Hypothalamus (tissue), 51 donors: ENCODE measurements at regions not wholly inside any gene's neighbourhood (a gene's known extent, or its start where the extent isn't known, plus 50 kb on each side); places are given as distances from the start of the nearest gene placed in this dataset.

Experiments used
- DNase-seq, 51 donors: peaks; one replicate each; lab custom pipeline; 2025; lab: John Stamatoyannopoulos, UW

DNA sequence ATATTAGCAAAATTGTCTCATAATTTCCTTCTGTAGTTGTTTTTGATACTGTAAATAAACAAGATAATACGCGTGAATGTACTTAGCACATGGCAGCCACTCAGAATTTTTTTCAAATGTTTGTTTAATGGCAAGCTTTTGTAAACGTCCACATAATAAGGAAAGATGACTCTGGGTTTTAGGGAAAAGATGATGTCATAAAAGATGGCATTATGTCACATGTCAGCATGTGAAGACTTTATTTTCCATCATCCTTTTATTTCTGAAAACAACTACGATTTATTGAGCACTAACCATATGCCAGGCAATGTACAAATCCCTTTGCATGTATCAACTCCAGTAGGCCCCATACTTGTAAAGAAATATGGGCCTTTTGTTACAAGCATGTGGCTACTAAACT, 139.9 kb downstream of the C11orf91 start:
- DNase-seq = no peak

DNA sequence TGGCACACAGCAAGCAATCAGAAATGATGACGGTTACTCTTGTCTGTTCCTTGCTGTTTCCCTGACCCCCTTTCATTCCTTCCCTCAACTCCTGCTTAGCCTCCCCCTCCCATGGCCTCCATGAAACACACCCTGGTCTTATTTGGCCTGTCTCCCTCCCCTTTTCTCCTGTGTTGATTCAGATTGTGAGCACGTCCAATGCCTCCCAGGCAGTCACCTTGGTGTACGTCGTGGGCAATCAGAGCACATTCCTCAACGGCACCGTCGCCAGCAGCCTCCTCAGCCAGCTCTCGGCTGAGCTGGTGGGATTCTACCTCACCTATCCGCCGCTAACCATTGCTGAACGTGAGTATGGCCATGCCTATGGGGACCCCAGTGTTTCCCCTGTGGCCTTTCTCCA, 141.1 kb downstream of the C11orf91 start:
- no peak for DNase-seq

DNA sequence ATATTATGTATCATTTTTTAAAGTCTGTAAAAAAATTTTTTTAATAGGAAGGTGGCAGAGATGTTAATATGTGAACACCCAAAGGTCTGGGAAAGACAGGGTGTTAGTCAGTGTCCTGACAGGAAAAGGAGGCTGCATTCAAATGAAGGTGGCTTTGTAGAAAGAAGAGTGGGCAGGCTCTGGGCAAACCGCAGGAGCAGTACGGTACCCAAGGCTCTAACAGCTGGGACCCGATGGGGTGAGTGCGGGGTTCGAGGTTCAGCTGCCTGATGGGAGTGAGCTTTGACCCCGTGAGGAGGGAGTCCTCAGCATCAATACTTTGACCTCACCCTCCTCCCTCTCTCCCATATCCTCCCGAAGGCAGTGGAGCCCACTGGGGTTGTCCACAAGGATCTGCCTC, 142.5 kb downstream of the C11orf91 start:
- DNase-seq = no peak

DNA sequence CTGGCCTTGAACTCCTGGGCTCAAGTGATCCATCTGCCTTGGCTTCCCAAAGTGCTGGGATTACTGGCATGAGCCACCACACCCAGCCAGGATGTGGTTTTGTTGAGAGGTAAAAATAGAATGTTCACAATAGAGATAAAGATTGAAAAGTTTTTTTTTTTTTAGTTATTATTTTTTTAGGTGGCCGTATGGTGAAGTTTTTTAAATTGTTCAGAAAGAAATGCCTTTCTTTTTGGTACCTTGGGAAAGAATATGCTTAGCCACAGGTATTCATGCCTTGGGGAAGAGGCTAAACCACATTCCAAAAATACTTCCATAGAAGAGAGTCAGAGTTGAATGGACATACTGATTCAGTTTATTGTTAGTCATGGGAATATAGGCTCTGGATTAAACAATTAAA, 143.4 kb downstream of the C11orf91 start:
- no peak for DNase-seq

DNA sequence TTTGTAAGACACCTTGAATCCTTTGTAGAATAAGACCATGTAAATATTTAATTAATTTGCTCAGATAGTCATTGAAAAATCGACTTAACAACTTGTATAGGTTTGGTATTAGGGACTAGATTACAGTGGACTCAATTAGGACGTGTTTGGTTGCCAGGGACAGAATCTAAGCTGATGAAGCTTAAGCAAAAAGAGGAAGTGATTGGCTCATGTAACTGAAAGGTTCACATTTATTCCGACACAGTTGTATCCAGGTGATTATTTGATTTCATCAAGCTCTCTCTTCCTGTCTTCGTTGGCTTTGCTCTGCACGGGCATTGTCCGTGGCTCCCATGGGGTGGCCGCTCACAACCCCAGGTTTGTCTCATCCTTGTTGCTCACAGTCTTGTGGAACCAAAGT, 146.4 kb downstream of the C11orf91 start:
- DNase-seq = no peak

DNA sequence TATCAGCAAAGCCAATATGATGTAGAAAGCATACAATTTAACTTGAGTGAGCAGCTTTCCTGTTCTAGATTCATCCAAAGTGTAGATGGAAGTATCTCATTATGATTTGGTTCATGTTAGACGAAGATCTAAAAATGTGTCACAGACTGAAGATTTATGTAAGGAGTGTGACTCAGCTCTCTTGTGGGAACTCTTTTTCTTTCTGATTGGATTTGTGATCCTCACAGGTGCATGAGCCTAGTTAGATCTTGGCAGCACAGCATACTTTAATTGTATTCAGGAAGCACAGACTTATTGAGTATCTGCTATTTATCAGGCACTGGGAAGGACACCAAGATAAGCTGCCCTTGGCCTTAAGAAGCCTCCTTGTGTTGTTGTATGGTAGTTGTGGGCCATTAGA, 147.1 kb downstream of the C11orf91 start:
- no peak for DNase-seq

DNA sequence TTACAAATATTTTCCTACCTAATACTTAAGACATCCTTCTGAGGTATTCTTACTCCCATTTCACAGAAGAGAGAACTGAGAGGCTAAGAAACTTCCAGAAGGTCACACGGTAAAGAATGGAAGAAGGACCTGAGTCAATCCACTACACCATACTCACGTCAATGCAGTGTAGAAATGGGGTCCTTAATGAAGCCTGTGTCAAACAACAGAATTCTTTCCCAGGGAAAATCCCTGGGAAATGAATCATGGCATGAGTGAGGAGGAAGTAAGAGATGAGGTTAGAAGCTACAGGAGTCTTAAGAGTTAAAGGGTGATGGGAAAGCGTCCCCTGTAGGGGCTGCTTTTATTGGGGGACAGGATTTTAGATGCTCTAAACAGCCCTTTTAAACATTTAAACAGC, 147.9 kb downstream of the C11orf91 start:
- no peak for DNase-seq

DNA sequence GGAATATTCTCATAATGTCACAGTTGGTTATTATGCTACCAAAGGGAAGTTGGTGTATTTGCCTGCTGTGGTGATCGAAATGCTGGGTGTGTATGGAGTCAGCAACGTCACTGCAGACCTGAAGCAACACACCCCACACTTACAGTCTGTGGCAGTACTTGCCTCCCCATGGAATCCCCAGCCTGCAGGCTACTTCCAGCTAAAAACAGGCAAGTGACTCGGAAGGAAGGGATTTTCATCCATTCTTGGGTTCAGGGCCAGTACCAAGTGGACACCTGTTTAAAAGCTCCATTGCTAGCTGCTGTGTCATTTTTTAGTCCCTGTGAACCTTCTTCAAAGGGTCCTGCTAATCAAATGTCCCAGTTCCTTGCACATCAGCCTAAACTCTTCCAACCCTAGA, 149.6 kb downstream of the C11orf91 start:
- no peak for DNase-seq

DNA sequence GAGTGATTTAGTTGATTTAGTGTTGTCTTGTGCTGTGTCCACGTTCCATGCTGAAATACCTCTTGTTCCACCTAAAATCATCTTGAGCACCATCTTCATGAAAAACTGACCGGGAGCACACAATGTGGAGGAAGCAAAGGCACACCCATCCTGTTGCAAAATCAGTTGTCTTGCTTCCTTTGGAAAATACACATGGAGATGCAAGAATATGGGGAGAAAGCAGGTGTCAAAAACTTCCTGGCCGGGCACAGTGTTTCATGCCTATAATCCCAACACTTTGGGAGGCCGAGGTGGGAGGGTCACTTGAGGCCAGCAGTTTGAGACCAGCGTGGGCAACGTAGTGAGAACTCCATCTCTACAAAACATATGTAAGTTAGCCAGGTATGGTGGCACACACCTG, 151.1 kb downstream of the C11orf91 start:
- no peak for DNase-seq

DNA sequence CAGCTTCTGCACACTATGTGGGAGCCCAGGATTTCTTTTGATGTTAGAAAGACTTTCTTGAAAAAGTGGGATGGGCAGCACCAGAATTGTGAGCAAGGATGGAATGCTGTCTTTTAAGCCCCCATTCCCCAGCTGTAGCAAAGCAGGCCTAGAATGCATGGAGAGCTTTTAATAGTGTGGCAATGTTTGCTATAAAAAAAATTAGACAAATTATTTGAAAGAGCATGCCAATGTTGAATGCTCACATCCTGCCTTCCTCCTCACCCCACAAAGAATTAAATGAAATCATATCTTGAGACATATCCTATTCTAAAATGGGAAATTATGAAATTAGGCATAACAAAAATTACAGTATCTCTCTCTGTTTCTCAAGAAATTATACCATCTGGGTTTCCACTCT, 154.7 kb downstream of the C11orf91 start:
- DNase-seq = no peak

DNA sequence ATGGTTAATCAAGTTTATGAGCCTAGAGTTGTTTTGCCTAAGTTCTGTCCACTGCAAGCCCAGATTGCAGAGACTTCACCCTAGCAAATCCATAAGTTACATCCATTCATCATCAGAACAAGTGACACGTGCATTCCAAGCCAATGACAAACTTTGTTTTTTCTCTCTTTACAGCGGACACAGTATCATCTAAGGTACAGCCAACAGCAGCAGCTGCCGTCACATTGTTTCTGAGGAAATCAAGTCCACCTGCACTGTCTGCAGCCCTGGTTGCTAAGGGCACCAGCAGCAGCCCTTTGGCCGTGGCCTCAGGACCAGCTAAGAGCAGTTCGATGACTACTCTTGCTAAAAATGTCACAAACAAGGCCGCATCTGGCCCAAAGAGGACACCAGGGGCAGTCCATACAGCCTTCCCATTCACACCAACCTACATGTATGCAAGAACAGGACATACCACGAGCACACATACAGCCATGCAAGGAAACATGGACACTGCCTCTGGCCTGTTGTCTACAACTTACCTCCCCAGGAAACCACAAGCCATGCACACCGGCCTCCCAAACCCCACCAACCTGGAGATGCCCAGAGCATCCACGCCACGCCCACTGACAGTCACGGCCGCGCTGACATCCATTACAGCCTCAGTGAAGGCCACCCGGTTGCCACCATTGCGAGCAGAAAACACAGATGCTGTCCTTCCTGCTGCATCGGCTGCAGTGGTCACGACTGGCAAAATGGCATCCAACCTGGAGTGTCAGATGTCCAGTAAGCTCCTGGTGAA, 155.8 kb downstream of the C11orf91 start:
- no peak for DNase-seq

DNA sequence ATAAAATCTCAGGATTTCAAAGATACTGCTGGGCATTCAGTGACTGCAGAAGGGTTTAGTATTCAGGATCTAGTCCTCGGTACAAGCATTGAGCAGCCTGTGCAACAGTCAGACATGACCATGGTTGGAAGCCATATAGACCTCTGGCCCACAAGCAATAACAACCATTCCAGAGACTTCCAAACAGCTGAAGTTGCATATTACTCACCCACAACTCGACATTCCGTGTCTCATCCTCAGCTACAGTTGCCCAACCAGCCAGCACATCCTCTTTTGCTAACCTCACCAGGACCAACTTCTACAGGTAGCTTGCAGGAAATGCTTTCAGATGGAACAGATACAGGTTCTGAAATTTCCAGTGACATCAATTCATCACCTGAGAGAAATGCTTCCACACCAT, 156.8 kb downstream of the C11orf91 start:
- no peak for DNase-seq

DNA sequence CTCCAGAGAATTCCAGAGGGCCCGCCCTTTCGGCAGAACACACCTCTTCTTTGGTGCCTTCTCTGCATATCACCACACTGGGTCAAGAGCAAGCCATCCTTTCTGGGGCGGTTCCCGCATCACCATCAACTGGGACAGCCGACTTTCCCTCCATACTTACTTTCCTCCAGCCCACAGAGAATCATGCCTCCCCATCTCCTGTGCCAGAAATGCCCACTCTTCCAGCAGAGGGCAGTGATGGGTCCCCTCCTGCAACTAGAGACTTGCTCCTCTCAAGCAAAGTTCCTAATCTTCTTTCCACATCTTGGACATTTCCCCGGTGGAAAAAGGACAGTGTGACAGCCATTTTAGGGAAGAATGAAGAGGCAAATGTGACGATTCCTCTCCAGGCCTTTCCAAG, 157.7 kb downstream of the C11orf91 start:
- peak in 26 of 51 donors; percentile 4 to 61 (median 20) for DNase-seq

DNA sequence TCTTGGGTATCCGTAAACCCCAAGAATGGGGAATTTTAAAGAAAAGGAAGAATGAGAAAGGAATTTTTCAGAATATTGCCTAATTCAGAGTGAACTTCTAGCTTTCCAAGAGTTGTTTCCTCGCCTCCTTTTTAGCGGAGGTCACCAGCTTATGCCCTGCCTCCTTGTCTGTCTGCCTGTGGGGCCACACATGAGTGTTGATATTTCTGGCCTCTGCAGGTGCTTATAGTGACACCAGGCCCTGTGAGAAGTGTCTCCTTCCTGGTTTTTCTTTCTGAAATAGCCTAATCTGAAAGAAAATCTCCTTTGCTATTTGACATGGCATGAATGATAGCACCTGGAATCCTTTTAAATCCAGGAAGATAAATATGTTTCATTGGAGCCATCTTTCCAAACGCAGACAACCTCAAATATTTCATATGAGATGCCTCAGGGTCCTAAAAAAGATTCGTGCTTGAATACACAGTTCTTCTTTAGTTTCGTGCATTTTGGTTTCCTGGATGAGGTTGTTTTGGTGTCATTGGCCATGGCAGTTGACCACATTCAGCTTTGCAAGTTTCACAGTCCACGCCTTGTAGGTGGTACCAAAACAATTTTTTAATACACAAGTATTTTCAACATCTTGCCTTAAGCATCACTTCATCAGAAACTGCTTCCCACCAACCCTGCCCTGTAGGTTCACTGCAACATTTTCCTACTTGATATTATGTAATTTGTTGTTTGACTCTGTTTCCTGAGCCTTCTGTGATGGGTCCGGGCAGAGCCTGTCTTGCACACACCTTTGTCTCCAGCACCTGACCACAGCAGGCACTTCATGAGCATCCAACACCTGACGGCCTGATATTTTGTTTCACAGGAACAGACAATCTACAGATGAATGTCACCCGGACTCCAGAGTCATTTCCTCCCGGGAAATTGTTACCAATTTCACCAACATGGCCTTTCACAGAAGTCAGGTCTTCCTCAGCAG, 159.4 kb downstream of the C11orf91 start:
- no peak for DNase-seq

DNA sequence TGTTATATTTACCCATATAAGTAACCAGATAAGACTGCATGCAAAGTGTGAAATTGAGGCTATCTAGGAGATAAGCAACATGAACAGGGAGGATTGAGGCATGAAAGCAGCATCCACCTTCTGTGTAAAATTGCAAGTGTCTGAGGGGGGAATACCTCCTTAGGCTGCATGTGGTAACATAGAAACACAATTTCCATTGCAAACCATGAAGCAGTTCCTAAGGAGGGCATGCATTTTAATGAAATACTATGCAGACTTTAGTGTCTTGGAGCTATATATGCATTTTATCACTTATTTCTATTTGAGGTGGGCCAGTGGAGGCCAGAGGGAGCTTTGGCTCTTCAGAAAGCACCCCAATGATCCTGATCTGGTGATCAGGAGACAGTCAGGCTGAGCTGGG, 160.2 kb downstream of the C11orf91 start:
- DNase-seq = no peak

DNA sequence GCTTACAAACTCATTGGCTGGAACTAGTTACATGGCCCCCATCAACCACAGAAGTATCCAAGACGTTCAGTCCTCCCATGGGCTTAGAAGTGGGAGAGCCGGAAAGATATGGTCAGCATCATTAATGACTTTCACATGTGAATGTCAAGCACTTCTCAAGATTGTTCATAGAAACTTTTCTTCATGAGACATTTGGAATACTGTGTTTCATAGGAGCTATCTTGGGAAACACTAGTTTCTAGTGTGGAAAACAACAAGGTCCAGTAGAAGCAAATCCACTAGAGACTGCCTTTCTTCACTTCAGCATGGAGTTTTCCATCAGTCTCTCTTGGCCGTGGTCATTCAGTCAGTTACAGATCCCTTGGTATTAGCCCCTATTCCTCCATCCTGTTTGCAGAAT, 160.9 kb downstream of the C11orf91 start:
- no peak for DNase-seq

DNA sequence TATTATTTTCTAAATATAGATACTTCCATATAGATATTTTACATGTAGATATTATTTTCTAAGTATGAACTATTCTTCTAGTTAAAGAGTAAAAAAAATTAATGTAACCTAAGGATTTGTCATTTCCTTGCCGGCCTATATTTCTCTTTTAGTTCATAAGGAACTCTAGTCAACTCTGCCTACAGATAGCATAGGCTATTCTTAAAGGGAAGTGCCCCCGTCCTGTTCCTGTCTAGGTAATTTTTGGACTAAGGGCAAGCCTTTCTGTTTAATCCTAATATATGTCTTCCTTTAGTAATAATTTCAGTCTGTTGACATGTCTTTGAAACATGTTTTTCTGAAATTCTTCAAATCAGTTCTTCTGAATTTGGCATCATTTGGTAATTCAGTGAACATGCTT, 161.9 kb downstream of the C11orf91 start:
- DNase-seq = no peak

DNA sequence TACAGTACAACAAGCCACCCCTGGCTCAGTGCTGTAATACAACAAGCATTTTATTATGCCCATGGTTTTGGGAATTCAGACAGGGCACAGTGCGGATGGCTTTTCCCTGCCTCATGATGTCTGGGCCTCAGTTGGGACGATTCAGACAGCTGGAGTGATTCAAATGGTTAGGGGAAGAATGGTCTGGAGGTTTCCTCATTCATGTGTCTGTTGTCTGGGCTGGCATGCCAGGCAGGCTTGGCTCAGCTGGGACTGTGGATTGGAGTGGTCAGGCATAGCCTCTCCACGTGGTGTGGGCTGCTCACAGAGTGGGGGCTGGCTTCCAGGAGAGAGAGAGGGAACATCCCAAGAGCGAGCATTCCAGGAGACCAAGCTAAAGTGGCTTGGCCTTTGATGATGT, 164.4 kb downstream of the C11orf91 start:
- DNase-seq = no peak

DNA sequence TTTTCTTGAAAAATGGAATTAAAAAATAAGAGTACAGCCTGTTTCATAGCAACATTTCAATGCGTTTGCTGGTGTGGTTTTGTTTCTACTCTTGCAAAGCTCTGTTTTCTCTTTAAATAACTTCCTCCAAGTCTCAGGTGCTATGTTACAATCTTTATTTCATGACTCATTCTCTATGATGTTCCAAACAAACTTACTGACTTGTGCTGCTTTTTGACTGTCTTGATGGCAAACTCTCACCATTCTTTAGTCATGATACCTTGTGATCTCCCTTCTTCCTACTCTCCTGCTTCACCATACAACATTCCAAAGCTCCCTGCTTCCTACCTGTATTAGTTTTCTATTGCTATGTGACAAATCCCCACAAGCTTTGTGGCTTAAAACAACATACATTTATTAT, 166.1 kb downstream of the C11orf91 start:
- DNase-seq = no peak

DNA sequence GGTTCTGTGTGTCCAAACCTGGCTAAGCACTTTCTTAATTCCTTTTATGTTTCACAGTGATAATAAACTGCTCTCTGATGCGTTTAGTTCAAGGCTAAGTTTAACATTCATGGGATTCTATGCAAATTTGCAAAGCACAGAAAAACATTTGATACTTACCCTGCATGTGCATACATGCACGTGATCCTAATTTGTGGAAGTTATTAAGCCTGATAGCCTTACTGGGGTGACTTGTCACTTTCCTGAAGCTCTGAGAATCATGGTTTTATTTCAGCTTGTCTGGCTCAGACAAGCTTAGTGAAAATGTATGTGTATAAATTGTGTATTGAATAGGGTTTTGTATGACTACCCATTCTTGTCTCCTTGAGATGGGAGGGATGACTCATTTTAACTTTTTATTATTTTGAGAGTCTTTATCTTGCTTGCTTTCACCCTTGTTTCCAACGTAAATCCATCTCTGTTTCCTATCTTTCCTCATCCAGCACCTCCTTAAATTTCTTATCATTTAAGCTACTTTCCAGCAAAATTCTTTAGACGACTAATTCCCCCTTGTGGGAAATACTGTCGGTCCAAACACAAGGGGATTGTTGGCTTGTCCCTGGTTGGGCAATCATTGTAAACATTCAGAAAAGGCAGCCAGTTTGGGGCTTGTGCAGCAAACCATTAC, 167.1 kb downstream of the C11orf91 start:
- no peak for DNase-seq

DNA sequence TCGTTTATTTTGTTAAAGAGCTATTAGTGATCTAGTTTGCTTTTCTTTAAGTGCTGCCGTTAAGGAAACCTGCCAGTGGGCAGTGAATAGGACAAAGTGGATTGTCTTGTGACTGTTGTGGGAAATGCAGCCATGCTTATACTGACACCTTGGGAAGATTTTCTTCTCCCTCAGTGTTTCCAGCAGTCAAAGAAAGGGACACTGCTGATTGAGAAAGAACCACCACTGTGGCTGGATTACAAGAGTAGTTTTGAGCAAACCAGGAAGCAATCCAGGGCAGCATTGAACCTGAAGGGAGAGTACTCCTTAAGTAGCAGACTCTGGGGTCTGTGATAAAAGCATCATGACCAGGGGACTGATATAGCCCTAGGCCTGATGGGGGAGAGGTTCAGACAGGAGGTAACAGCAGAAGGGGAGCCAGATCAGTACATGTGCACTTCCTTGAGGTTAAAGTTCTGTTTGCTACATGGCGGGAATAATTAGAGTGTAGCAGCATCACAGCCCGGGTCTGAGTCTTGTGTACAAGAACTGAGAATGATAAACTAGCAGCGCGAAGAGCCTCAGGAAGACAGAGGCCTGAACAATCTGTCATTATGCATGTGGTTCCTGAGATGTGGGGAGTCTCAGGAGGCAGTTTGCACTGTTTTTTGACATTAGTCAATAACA, 167.8 kb downstream of the C11orf91 start:
- DNase-seq = no peak
